Inferior parietal cortex (tissue), 1 donor: ENCODE measurements at regions not wholly inside any gene's neighbourhood (a gene's known extent, or its start where the extent isn't known, plus 50 kb on each side); places are given as distances from the start of the nearest gene placed in this dataset.

Source experiments
- DNase-seq: peaks from one replicate; pipeline ENCODE4 v3.0.0-alpha.2; 2016; ENCODE audit errors: extremely low spot score

DNA sequence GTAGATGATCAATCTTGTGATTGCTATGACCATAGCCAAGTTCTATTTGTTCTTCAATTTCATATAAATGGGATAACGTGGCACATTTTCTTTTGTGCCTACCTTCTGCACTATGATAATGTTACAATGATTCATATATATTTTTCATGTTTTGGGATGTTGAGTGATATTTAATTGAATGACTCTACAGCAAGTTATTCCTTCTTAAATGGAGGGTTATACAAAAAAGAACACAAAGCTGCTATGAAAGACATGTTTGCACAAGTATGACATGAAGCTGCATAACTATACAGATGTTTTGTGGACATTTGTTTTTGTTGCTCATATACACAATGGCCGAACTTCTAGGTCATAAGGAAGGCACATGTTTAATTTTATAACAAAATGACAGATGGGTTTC lies 356.2 kb downstream of the CBLN2 start:
- DNase-seq = no peak

DNA sequence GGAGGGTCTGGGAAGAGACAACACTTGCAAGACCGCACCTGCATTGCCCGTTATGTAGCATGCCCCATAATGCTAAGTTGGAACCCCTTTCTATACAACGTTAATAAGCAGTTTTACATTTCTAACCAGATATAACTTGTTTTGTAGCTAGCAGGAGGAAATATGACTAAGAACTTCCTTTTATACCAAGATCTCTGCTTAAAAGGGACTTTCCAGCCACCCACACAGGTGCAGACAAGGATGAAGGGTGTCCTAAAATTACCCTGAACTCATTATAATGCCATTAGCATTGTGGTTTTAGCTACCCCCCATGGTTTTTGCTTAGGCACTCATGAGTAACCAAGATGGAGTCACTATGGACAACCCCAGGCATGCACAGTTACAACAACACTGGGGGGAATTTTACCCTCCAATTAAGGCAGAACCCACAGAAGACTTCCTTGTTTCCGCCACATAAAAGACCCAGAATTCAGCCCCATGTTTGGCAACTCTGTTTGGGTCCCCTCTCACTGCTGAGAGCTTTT lies 362.8 kb downstream of the CBLN2 start:
- DNase-seq = no peak

DNA sequence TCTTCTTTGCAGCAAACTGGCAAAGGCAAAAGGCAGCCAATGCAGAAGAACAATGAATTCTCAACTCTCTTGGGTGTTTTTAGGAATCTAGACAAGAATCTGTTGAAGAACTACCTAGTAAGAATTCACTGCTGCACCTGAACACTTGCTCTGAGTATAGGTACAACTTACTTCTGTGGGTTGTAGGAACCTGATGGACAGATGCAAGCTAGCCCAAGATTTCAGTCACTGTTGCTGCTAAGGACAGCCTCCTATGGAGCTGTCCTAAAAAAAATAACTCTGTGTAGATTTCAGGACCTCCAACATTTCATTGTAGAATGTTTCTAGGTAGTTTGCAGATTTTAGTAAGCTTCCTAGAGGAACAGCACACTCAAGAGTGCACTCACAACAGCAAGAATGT lies 363.5 kb downstream of the CBLN2 start:
- no peak for DNase-seq

DNA sequence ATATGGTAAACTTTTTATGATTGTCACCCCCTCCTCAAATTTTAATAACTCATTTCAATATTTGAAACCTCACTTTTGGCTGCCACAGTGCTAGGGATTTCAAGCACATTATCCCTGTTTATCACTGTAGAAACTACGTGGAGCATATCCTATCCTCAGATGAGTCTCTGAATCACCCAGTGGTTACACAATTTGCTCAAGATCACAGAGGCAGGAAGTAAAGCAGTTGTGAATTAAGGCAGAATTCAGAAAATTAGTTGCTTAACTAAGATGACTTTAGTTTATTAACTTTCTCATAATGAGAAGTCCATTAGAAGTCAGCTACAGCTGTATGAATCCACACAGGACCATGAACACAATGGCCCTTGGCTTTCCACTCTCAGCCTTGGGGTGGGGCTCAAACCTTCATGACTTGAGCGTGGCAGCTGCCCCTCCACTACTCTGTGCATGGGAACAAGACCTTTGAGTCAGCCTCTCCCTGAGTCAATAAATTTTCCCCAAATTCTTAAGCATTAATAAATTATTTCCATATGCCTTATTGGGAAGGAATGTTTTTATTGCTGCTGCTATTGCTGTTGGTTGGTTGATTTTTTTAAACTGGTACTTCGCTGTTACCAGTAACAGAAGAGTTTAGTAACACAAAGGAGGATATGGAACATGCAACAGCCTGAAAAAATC lies 369.0 kb downstream of the CBLN2 start:
- no peak for DNase-seq

DNA sequence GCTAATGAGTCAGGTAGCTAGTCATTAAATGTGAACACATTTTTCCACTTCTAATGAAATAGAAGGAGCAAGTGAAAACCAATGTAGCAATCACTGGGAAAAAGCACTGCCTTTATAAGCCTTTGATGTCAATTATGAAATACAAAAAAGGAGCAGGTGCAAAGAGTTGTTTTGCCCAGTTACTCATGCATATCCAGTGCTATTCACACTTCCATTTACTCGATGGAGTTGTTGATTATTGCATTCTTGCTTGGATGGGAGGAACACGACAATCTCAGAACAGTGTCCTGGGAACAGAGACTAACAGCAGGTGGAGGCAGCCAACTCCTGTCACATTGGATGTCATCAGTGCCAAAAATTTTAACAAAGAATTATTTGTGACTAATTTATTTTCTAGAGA lies 372.5 kb downstream of the CBLN2 start:
- no peak for DNase-seq

DNA sequence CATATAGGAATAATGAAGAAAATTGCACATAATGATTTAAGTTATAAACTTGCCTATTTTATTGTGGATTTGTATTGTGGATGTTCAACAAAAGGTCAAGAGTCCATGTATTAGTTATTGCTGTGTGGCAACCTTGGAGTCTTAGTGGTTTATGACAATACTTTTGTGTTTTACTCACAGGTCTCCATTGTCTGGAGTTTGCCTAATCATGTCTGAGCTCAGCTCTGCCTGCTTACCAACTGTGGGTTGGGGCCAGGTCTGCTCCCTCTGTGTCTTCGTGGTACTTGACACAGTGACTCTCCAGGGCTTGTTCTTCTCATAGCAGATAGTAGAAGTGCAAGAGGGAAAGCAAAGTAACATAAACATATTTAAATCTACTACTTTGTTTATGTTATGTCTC lies 382.5 kb downstream of the CBLN2 start:
- no peak for DNase-seq

DNA sequence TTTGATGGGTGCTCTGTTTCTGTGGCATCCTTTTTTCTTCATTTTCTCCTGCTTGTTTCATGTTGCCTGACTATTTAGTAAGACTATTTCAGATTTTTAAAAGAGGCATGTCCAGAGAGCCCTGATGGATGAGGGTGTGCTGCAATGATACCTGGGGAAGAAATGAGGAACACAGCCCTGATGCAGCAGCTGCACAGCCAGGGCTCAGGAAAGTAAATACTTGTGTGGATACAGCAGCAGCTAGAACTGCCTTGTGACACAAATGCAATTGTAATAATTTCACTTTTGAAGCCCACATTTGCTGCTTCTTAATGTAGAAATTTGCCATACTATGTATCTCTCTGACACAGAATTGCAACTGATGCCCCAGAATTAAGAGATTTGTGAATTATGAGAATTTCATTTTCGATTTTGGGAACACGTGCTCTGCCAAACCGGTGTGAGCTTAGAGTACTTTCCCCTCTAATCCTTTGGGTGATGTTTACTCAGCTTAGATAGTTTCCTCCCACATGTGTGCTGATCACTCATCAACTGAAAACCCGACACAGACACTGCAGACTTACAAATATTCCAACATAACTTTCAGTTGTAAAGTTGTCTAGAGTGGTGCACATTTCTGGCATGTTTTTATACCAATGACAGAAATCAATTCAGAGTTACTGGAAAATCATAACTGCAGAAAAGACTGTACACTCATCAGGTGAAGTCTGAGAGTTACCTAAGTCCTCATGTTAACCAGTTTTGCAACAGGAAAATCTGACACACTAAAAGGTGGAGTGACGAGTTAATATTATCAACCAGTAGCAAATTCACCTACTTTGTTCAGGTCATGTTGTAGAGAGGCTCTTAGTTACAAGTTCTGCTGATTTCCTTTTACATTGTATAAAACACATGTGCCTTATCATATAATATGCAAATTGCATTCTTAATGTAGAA lies 383.4 kb downstream of the CBLN2 start:
- no peak for DNase-seq

DNA sequence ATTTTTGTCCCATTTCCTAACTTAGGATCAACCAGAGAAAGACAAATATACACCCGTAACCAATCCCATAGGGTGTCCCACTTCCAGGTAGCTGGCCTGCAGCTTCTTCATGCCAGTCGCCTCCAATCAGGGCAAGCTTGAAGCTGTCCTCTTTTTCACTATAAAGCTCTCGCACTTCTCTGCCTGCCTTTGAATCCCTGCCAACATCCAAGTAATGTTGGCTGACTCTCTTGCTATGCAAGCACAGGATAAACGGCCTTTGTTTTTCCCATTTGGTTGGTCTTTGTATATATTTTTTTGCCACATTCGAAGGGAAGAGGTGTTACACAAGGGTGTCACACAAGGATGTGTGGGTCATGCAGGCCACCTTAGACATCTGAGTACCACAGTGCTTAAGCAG lies 388.8 kb downstream of the CBLN2 start:
- DNase-seq = peak; percentile 41

DNA sequence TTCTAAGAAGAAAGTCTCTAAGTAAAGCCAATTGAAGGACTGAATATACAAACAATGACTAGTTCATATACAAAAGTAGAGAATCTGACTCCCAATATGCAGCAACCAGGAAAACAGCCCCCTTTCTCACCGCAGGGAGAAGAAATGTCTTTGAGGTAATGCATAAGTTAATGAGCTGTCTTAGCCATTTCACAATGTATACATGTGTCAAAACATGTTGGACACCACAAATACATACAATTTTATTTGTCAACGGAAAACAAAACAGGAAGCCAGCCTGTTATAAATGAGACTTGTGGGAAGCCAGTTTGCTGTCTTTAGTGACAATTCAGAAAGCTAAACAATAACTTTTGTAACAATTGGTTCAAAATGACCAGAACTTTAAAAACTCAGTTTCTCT lies 389.2 kb downstream of the CBLN2 start:
- no peak for DNase-seq

DNA sequence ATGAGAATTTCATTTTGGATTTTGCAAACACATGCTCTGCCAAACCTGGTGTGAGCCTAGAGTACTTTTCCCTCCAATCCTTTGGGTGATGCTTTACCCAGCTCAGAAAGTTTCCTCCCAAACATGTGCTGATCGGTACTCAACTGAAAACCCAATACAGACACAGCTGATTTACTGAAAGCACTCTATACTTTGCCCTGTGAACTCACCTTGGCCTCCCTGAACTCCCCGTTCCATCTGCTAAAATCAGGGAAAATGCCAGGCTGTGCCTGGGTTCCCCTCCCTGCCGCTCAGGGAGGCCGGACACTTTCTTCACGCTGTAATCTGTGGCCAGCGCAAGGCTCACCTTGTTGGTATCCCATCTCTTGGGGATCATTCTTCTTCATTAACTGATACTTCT lies 391.2 kb downstream of the CBLN2 start:
- DNase-seq = no peak

DNA sequence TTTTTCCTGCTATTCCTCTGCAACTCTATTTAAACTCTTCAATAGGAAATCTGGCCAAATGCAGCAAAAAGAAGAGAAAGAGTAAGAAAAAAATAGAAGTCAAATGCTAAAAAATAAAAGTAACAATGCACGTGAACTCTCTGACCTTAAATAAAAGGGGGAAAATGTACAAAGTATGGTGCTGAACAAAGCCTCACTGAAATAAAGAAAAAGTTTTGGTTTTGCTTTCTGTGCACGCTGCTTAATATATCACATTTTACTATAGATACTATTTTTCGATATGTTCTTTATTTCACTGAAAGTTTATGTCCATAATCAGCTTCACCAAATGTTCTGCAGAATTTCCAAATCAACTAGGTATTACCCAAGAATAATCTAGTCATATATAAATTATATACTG lies 396.3 kb downstream of the CBLN2 start:
- DNase-seq = no peak

DNA sequence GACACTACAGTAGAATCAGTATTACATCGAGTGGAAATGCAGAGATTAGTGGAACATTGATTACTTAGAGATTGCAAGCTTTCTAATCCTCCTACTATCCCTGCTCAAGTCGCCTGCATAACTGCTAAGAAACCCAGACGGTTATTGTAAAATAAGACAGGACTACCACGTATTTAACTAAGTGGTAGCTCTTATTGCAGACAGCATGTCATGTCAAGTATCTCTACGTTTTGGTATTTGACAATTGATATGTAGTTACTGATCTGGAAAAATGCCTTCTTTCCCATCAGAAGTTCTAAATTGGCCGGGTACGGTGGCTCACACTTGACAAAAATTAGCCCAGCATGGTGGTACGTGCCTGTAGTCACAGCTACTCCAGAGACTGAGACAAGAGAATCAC lies 404.1 kb downstream of the CBLN2 start:
- no peak for DNase-seq

DNA sequence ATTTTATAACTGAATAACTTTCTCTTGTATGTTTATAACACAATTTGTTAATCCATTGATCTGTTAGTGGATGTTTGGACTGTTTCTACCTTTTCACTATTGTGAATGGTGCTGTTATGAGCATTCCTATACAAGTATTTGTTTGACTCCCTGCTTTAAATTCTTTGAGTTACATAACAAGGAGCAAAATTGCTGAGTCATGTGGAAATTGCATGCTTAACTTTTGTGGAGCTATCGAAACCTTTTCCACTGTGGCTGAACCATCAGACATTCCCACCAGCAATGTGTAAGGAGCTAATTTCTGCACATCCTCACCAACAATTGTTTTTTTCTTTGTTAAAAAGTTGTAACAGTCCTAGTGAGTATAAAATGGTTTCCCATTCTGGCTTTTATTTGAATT lies 415.5 kb downstream of the CBLN2 start:
- DNase-seq = no peak

DNA sequence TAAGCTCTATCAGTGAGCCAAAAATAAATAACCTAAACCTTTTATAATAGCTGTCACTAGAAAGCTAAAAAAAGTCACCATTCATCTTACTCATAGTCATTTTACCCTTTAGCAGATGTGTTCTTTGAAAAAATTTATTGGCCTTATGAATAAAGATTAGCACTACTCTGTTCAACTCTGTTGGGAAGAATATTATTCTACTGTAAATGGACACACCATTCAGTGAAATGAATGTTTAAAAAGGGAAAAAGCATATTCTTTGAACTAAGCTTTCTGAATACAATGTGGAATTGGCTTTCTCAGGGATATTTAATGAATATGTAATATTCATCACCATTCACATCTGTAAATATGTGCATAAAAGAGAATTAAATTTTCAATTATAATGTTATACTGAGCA lies 422.0 kb downstream of the CBLN2 start:
- no peak for DNase-seq

DNA sequence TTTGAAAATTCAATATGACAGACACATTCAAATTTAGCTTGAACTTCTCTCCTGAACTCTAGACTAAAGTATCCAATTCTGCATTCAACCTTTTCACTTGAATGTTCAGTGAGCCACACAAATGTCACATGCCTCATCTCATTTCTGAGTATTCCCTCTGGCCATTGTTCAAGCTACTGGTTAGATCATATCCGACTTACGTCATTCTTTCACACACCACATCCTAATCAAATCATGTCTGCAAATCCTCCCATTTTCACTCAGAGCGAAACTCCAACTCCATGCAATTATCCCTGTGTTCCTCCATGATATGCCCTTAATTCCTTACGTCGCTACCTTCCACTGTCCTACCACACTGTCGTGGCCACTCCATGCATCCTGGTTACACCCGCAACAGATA lies 425.1 kb downstream of the CBLN2 start:
- no peak for DNase-seq

DNA sequence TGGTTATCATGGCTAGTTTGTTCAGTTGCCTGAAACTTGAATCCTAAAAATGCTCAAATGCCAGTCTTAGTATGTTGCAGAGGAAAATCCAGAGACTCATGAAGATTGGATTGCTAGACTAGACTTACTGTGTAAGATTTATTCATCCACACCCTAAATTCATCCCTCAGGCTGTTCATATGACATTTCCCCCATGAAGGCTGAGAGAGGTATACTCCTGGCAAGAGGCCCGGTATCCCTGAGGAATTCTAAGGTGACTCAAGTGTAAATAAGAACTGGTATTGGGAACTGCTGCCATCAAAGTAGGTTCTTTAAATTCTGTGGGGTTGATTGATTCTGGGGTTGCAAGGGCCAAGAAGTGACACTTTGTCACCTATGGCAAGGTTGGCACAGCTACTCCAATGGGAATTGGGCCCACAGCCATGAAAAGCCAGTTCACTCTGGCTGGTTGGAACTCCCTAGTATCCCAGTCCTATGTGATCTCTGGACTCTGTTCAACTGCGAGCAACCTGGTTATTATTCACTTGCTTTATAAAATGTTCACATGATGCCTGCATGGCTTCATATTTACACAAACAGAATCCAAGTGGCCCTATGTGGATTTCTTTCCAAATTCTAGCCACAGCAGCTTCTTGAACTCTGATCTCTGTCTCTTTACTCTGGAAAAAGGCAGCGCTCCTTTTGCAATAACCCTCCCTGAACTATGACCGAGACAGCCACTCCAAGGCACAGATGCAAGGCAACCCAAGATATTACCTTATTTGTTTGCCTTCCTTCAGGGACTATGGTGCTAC lies 429.1 kb downstream of the CBLN2 start:
- DNase-seq = no peak

DNA sequence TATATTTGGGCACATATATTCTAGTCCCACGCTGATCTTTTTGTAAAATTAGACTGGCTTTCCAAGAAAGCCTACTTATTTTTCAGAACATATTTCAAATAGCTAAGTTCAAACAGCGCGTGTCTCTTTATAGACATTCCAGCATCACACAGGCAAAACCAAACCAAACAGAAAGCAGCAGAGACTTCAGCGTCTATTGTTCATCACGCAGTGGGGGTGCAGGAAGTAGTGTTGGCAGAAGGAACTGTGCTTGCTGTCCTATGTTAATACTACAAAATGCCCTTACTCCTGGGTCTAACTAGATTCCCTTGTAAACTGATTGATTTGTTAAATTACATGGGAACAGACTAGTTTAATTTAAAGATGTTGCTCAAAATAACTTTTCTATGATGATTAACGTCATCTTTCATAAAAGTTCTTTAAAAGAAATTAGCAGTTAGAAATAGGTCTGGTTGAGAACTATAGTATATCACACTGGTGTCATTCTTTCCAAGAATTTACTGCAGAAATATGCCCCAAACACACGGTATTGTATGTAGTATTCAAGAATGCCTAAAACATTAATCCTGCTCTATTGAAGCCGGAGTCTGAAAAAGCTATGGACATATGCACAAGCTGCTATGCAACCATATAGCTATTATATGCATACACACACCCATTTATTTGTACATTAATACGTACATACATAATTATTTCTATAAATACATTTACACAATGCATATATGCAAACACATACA lies 436.3 kb downstream of the CBLN2 start:
- DNase-seq = peak; percentile 15

DNA sequence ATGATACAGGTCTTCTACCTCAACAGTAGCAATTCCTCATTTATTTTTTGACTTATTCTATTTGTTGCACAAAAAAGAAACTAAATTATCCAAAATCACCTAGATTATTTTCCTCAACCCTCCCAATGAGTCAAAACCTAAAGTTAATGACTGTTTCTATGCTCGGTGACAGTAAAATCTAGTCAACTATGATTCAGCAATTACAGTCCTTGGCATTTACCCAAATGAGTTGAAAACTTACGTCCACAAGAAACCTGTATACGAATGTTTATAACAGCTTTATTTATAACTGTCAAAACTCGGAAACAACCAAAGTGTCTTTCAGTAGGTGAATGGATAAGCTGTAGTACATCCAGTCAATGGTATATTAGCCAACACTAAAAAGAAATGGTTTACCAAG lies 439.3 kb downstream of the CBLN2 start:
- DNase-seq = no peak

DNA sequence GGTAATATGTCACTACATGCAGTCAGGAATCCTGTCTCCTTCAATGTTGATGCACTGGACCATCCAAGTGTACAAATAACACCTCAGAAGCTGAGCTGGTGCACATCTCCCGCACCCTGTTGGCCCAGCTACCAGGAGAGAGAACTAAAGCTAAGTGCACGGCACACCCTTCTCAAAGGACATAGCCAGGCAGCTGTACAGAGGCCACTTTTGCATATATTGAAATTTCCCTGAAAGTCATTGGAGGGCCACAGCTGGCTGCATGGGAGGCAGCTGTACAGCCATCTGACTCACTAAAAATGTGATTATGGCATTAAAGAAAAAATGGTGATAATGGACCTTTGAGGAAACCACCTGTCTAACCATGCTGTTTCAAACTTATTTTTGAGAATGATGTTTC lies 441.7 kb downstream of the CBLN2 start:
- no peak for DNase-seq

DNA sequence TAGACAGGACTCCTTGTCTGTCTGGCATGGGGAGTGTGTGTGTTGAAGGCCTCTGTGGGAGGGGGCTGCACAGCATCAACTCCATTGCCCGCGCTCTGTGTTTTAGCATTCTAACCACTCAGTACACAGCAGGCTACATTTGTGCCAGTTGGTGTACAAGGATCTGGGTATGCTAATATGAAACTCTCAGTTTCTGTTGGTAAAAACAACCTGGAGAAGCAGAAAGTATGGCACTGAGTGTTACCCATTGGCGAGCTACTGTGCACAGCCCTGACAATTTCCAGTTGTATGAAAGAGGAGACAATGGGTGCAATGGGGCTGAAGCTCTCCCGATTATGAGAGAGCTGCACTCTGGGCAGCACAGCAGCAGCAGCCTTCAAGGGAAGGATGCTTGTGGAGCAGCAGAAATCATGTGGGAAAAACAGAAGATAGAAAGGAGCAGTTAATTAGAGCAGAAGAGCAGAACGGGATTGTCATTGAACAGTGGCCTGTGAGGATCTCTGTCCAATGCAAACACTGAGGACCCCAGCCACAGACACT lies 443.6 kb downstream of the CBLN2 start:
- DNase-seq = no peak

DNA sequence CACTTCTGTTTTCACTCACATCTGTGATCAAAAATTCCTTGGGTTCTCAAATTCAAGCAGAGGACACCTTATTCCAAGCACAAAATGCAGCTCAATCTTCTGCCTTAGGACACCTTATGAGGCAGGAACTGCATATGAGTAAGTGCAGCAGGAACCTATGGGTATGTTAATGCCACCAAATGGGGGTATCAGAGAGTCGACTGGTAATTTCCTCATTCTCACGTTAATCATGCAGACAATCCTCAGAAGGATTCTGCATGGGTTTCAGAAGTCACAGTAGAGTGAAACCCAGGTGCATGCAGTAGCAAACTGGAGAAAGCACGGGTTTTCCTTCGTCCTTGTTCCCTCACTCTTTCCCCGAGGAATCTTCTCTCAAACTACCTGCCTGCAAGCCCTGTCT lies 452.8 kb downstream of the CBLN2 start:
- DNase-seq = no peak
